ENCODE measurements at regions not wholly inside any gene's neighbourhood (a gene's known extent, or its start where the extent isn't known, plus 50 kb on each side); places are given as distances from the start of the nearest gene placed in this dataset.

DNA sequence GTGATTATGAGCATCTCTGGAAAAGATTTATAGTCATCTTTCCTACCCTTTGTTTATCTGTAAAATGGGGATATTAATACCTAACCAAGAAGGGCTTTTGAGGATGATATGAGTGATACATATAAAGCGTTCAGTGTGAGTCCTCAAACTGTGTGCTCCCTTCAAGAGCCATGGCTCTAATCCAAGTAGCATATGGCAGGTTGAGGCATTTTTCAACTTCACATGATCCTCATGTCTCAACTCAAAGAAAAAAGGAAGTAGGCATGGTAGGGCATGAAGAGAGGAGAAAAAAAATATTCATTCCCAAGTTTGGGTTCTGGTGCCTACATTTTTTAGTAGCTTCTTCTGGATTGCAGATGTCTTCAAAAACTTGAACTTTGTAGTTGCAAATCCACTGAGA, 286.3 kb upstream of the ATP2B1 start:
- Histone ChIP-seq H3K4me3 (ENCODE audit: low read depth, low read length) (no peak overlapping the region), H3K9me3 (ENCODE audit: control insufficient read depth in 2 of 2, low read length in 2 of 2) (no peaks in the 10 kb centered on the region), H3K27me3 (ENCODE audit: control insufficient read depth, insufficient read depth, low read length) (no peaks in the 10 kb centered on the region), H3K27ac (ENCODE audit: insufficient read depth, low read length, poor library complexity, severe bottlenecking) (no peak overlapping the region), H3K4me1 (ENCODE audit: control insufficient read depth, insufficient read depth, low read length, poor library complexity, severe bottlenecking) (peaks cover 20% of the 10 kb centered on the region), H3K36me3 (ENCODE audit: control insufficient read depth, insufficient read depth, low read length) (no peaks in the 10 kb centered on the region)
- DNase-seq (no peak), ATAC-seq (ENCODE audit: low read depth in 2 of 2) (no peak)
- H3K27ac Mint-ChIP-seq = peak overlapping the region in 1 of 3 donors; percentile 16
- peaks cover 0 to 1% (median 0%) of the 10 kb centered on the region in 7 donors for H3K9me3 Mint-ChIP-seq
- no peaks in the 10 kb centered on the region for H3K27me3 Mint-ChIP-seq
- no peak overlapping the region for H3K4me3 Mint-ChIP-seq
- peaks cover 28 to 44% (median 34%) of the 10 kb centered on the region in 4 donors for H3K4me1 Mint-ChIP-seq
- no peaks in the 10 kb centered on the region for H3K36me3 Mint-ChIP-seq

GRCh38 chr12:89993632-89994031, 285.0 kb upstream of the ATP2B1 start:
- ATAC-seq (ENCODE audit: low read depth in 2 of 2) = no peak
- H3K27ac Mint-ChIP-seq = no peak overlapping the region

GRCh38 chr12:89992668-89993451, 284.2 kb upstream of the ATP2B1 start:
- no peaks in the 10 kb centered on the region for H3K27me3 Mint-ChIP-seq
- H3K27ac ChIP-seq (ENCODE audit: insufficient read depth, low read length, poor library complexity, severe bottlenecking) = peak overlapping the region; percentile 27
- peak overlapping the region; percentile 34 for H3K4me3 ChIP-seq (ENCODE audit: low read depth, low read length)
- peaks cover 28 to 44% (median 34%) of the 10 kb centered on the region in 4 donors for H3K4me1 Mint-ChIP-seq
- DNase-seq (peak in 1 of 3 donors; percentile 39), ATAC-seq (ENCODE audit: low read depth in 2 of 2) (peak in 1 of 2 donors; percentile 47)
- H3K27ac Mint-ChIP-seq = peak overlapping the region in 2 of 3 donors; percentile 39 to 95
- peak overlapping the region; percentile 2 to 73 (median 6) for H3K4me3 Mint-ChIP-seq
- no peaks in the 10 kb centered on the region for H3K36me3 ChIP-seq (ENCODE audit: control insufficient read depth, insufficient read depth, low read length)
- no peaks in the 10 kb centered on the region for H3K9me3 Mint-ChIP-seq
- no peaks in the 10 kb centered on the region for H3K9me3 ChIP-seq (ENCODE audit: control insufficient read depth in 2 of 2, low read length in 2 of 2)
- H3K27me3 ChIP-seq (ENCODE audit: control insufficient read depth, insufficient read depth, low read length) = no peaks in the 10 kb centered on the region
- H3K36me3 Mint-ChIP-seq = no peaks in the 10 kb centered on the region
- H3K4me1 ChIP-seq (ENCODE audit: control insufficient read depth, insufficient read depth, low read length, poor library complexity, severe bottlenecking) = peaks cover 20% of the 10 kb centered on the region

More at GRCh38 chr12:89993632-89994031, 285.0 kb upstream of the ATP2B1 start:
- H3K4me1 ChIP-seq (ENCODE audit: control insufficient read depth, insufficient read depth, low read length, poor library complexity, severe bottlenecking) = peaks cover 20% of the 10 kb centered on the region
- peaks cover 28 to 44% (median 34%) of the 10 kb centered on the region in 4 donors for H3K4me1 Mint-ChIP-seq
- H3K27ac ChIP-seq (ENCODE audit: insufficient read depth, low read length, poor library complexity, severe bottlenecking) = no peak overlapping the region
- no peaks in the 10 kb centered on the region for H3K27me3 Mint-ChIP-seq
- no peaks in the 10 kb centered on the region for H3K9me3 Mint-ChIP-seq
- H3K9me3 ChIP-seq (ENCODE audit: control insufficient read depth in 2 of 2, low read length in 2 of 2) = no peaks in the 10 kb centered on the region
- no peaks in the 10 kb centered on the region for H3K27me3 ChIP-seq (ENCODE audit: control insufficient read depth, insufficient read depth, low read length)
- no peaks in the 10 kb centered on the region for H3K36me3 ChIP-seq (ENCODE audit: control insufficient read depth, insufficient read depth, low read length)
- no peaks in the 10 kb centered on the region for H3K36me3 Mint-ChIP-seq
- H3K4me3 Mint-ChIP-seq = no peak overlapping the region
- no peak overlapping the region for H3K4me3 ChIP-seq (ENCODE audit: low read depth, low read length)
- no peak for DNase-seq

DNA sequence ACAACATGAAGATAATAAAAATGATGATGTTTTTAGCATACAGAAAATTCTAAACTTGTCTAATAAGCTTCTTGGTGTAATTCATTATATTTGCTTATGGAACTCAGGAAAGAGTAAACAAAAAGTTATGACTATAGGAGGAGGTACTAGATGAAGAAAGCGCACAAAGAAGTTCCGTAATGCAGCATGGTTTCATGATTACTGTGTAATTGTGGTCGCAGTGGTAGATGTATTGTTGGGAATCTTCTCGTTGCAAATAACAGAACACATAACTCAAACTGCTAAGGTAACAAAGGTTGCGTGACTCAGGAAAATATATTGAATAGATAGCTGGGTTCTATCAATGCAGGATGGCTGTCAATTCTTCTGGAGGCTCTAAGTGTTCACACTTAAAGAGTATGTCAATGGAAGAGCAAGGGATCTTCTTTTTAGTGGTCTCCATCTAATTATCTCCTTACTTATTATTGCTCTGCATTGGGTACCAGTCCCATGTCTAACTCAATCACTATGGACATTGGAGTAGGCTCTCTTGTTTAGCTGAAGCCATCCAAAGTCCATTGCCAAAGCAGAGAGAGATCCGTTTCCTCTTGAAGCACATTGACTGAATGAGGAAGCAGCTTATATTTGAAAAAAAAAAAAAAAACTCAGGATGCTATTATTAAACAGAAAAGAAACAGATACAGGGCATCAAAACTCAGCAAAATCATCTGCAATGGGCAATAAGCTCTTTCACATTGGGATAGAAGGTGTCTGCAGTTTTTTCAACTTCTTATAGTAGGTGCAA, 283.4 kb upstream of the ATP2B1 start:
- Histone ChIP-seq H3K36me3 (ENCODE audit: control insufficient read depth, insufficient read depth, low read length) (no peaks in the 10 kb centered on the region), H3K9me3 (ENCODE audit: control insufficient read depth in 2 of 2, low read length in 2 of 2) (no peaks in the 10 kb centered on the region), H3K27me3 (ENCODE audit: control insufficient read depth, insufficient read depth, low read length) (no peaks in the 10 kb centered on the region), H3K4me3 (ENCODE audit: low read depth, low read length) (no peak overlapping the region), H3K4me1 (ENCODE audit: control insufficient read depth, insufficient read depth, low read length, poor library complexity, severe bottlenecking) (peaks cover 20% of the 10 kb centered on the region), H3K27ac (ENCODE audit: insufficient read depth, low read length, poor library complexity, severe bottlenecking) (no peak overlapping the region)
- no peak for ATAC-seq (ENCODE audit: low read depth in 2 of 2)
- Mint-ChIP-seq H3K4me1 (peaks cover 28 to 44% (median 34%) of the 10 kb centered on the region in 4 donors), H3K36me3 (no peaks in the 10 kb centered on the region), H3K27me3 (no peaks in the 10 kb centered on the region), H3K27ac (peak overlapping the region in 2 of 3 donors; percentile 39 to 95), H3K4me3 (peak overlapping the region in 2 of 4 donors; percentile 8 to 43), H3K9me3 (no peaks in the 10 kb centered on the region)
- no peak for DNase-seq

GRCh38 chr12:89988188-89988915, 279.7 kb upstream of the ATP2B1 start:
- H3K27me3 ChIP-seq (ENCODE audit: control insufficient read depth, insufficient read depth, low read length) = no peaks in the 10 kb centered on the region
- no peak overlapping the region for H3K27ac ChIP-seq (ENCODE audit: insufficient read depth, low read length, poor library complexity, severe bottlenecking)
- H3K4me1 Mint-ChIP-seq = peaks cover 20 to 23% (median 21%) of the 10 kb centered on the region in 4 donors
- DNase-seq (no peak), ATAC-seq (ENCODE audit: low read depth in 2 of 2) (no peak)
- no peaks in the 10 kb centered on the region for H3K36me3 Mint-ChIP-seq
- no peaks in the 10 kb centered on the region for H3K9me3 ChIP-seq (ENCODE audit: control insufficient read depth in 2 of 2, low read length in 2 of 2)
- no peak overlapping the region for H3K4me3 ChIP-seq (ENCODE audit: low read depth, low read length)
- H3K4me1 ChIP-seq (ENCODE audit: control insufficient read depth, insufficient read depth, low read length, poor library complexity, severe bottlenecking) = peaks cover 15% of the 10 kb centered on the region
- no peak overlapping the region for H3K27ac Mint-ChIP-seq
- no peak overlapping the region for H3K4me3 Mint-ChIP-seq
- H3K36me3 ChIP-seq (ENCODE audit: control insufficient read depth, insufficient read depth, low read length) = no peaks in the 10 kb centered on the region
- H3K27me3 Mint-ChIP-seq = no peaks in the 10 kb centered on the region
- no peaks in the 10 kb centered on the region for H3K9me3 Mint-ChIP-seq

DNA sequence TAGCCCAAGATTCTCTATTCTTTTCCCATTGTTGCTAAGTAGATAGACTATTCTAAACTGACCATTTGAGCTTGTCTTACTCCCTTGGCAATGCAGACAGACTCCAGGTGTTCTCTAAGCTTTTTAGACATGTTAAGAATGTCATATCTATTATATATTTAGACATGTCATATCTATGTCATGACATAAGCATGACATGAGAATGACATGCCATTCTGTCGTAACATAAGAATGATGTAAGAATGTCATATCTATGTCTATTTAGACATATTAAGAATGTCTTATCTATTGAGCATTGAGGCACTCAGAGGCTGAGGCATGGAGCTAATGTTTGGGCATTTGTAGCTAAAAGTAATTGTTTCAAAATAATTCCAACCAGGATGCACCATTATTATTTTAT, 277.3 kb upstream of the ATP2B1 start:
- Mint-ChIP-seq H3K27ac (no peak overlapping the region), H3K27me3 (no peaks in the 10 kb centered on the region), H3K4me3 (no peak overlapping the region), H3K36me3 (no peaks in the 10 kb centered on the region), H3K4me1 (peaks cover 0 to 7% (median 3%) of the 10 kb centered on the region in 4 donors), H3K9me3 (peaks cover 0 to 2% (median 0%) of the 10 kb centered on the region in 7 donors)
- Histone ChIP-seq H3K36me3 (ENCODE audit: control insufficient read depth, insufficient read depth, low read length) (no peaks in the 10 kb centered on the region), H3K27ac (ENCODE audit: insufficient read depth, low read length, poor library complexity, severe bottlenecking) (no peak overlapping the region), H3K27me3 (ENCODE audit: control insufficient read depth, insufficient read depth, low read length) (no peaks in the 10 kb centered on the region), H3K9me3 (ENCODE audit: control insufficient read depth in 2 of 2, low read length in 2 of 2) (no peaks in the 10 kb centered on the region), H3K4me3 (ENCODE audit: low read depth, low read length) (no peak overlapping the region), H3K4me1 (ENCODE audit: control insufficient read depth, insufficient read depth, low read length, poor library complexity, severe bottlenecking) (no peaks in the 10 kb centered on the region)
- DNase-seq (no peak), ATAC-seq (ENCODE audit: low read depth in 2 of 2) (no peak)

GRCh38 chr12:89984846-89985245, 276.2 kb upstream of the ATP2B1 start:
- H3K4me1 Mint-ChIP-seq = peaks cover 0 to 7% (median 2%) of the 10 kb centered on the region in 4 donors
- H3K9me3 Mint-ChIP-seq = peaks cover 0 to 2% (median 0%) of the 10 kb centered on the region in 7 donors
- H3K36me3 Mint-ChIP-seq = no peaks in the 10 kb centered on the region
- DNase-seq (no peak), ATAC-seq (ENCODE audit: low read depth in 2 of 2) (no peak)
- no peaks in the 10 kb centered on the region for H3K27me3 Mint-ChIP-seq
- H3K27ac Mint-ChIP-seq = no peak overlapping the region
- no peaks in the 10 kb centered on the region for H3K9me3 ChIP-seq (ENCODE audit: control insufficient read depth in 2 of 2, low read length in 2 of 2)
- H3K27ac ChIP-seq (ENCODE audit: insufficient read depth, low read length, poor library complexity, severe bottlenecking) = no peak overlapping the region
- no peaks in the 10 kb centered on the region for H3K27me3 ChIP-seq (ENCODE audit: control insufficient read depth, insufficient read depth, low read length)
- no peak overlapping the region for H3K4me3 Mint-ChIP-seq
- H3K4me3 ChIP-seq (ENCODE audit: low read depth, low read length) = no peak overlapping the region
- no peaks in the 10 kb centered on the region for H3K36me3 ChIP-seq (ENCODE audit: control insufficient read depth, insufficient read depth, low read length)
- no peaks in the 10 kb centered on the region for H3K4me1 ChIP-seq (ENCODE audit: control insufficient read depth, insufficient read depth, low read length, poor library complexity, severe bottlenecking)

Data from CD4-positive, CD25-positive, alpha-beta regulatory T cell (primary cell).